CD14-positive monocyte (primary cell): ENCODE measurements at regions not wholly inside any gene's neighbourhood (a gene's known extent, or its start where the extent isn't known, plus 50 kb on each side); places are given as distances from the start of the nearest gene placed in this dataset.
"Not testable (repeated sequence)": the region's sequence is repeated elsewhere in the genome, so short reads cannot be mapped to it uniquely, and the experiment has no call there.

Experiments
- DNase-seq, 3 donors: peaks; one replicate each; pipeline ENCODE4 v3.0.0-alpha.2; 2011 to 2022
- H2AFZ ChIP-seq: 2 replicates; pipeline ENCODE4 v1.6.0; 2012; ENCODE audit warnings: mild to moderate bottlenecking, low read depth, low read length, inconsistent platforms; ENCODE audit not compliant: insufficient read depth, poor library complexity, severe bottlenecking
- H3K27ac ChIP-seq, 2 donors: 1 replicate in 1 of 2; 2 replicates in 1 of 2; pipeline ENCODE4 v1.5.1; 2012 to 2013; ENCODE audit warnings: low read length in 2 of 2, control low read depth in 1 of 2, inconsistent platforms in 1 of 2, low read depth in 1 of 2, mild to moderate bottlenecking in 1 of 2
- H3K27me3 ChIP-seq, 2 donors: one replicate each; pipeline versions ENCODE4 v1.6.0 to v1.6.1; 2011 to 2013; ENCODE audit warnings: low read length in 2 of 2; ENCODE audit not compliant: control insufficient read depth in 2 of 2, insufficient read depth in 2 of 2
- H3K36me3 ChIP-seq, 2 donors: replicated peaks in 1 of 2; 1 replicate in 1 of 2; 2 replicates in 1 of 2; pipeline versions ENCODE4 v1.5.1 to v1.6.1; 2012 to 2013; ENCODE audit warnings: low read length in 2 of 2, control low read depth in 1 of 2, inconsistent platforms in 1 of 2, mild to moderate bottlenecking in 1 of 2; ENCODE audit not compliant: insufficient read depth in 2 of 2, control insufficient read depth in 1 of 2
- H3K4me1 ChIP-seq, 2 donors: 1 replicate in 1 of 2; 2 replicates in 1 of 2; pipeline versions ENCODE4 v1.5.1 to v1.6.1; 2012 to 2013; ENCODE audit warnings: low read length in 2 of 2, control low read depth in 1 of 2, inconsistent platforms in 1 of 2, mild to moderate bottlenecking in 1 of 2, moderate library complexity in 1 of 2; ENCODE audit not compliant: insufficient read depth in 2 of 2, control insufficient read depth in 1 of 2
- H3K4me2 ChIP-seq: replicated peaks from 2 replicates; pipeline ENCODE3; 2012; ENCODE audit warnings: low read length, moderate library complexity, mild to moderate bottlenecking; ENCODE audit not compliant: poor library complexity, severe bottlenecking; ENCODE audit errors: extremely low read depth
- H3K4me3 ChIP-seq, 3 experiments: fragments of 200-600 bp in 1 of 3; sonication (generic) in 1 of 3; replicated peaks in 1 of 3; 1 replicate in 2 of 3; 2 replicates in 1 of 3; pipeline ENCODE4 v1.5.1; 2011 to 2013; ENCODE audit warnings: low read length in 3 of 3, mild to moderate bottlenecking in 3 of 3, control low read depth in 2 of 3, low read depth in 2 of 3, inconsistent platforms in 1 of 3, moderate library complexity in 1 of 3
- H3K79me2 ChIP-seq: 2 replicates; pipeline ENCODE4 v1.6.0; 2012; ENCODE audit warnings: mild to moderate bottlenecking, control low read depth, inconsistent platforms, low read length, moderate library complexity; ENCODE audit not compliant: insufficient read depth
- H3K9ac ChIP-seq: 2 replicates; pipeline ENCODE4 v1.6.0; 2017; ENCODE audit warnings: low read length, mild to moderate bottlenecking; ENCODE audit not compliant: insufficient read depth, poor library complexity, severe bottlenecking
- H3K9me3 ChIP-seq, 2 donors: replicated peaks in 1 of 2; 1 replicate in 1 of 2; 2 replicates in 1 of 2; pipeline versions ENCODE4 v1.5.1 to v1.6.1; 2012 to 2013; ENCODE audit warnings: low read length in 2 of 2, control low read depth in 1 of 2; ENCODE audit not compliant: control insufficient read depth in 1 of 2, insufficient read depth in 1 of 2
- H4K20me1 ChIP-seq: 2 replicates; pipeline ENCODE4 v1.6.0; 2012; ENCODE audit warnings: mild to moderate bottlenecking, low read length, control low read depth, moderate library complexity; ENCODE audit not compliant: insufficient read depth
- H3K27ac Mint-ChIP-seq, 7 donors: one replicate each; pipeline ENCODE4 v1.8.0; 2020; ENCODE audit warnings: mild to moderate bottlenecking in 7 of 7, mixed read lengths in 7 of 7, moderate library complexity in 6 of 7, inconsistent platforms in 2 of 7
- H3K27me3 Mint-ChIP-seq, 3 donors: one replicate each; pipeline ENCODE4 v1.8.0; 2021 to 2022; ENCODE audit warnings: low read depth in 3 of 3, mild to moderate bottlenecking in 3 of 3, mixed read lengths in 3 of 3, moderate library complexity in 3 of 3, inconsistent platforms in 1 of 3
- H3K36me3 Mint-ChIP-seq, 2 donors: one replicate each; pipeline ENCODE4 v1.8.0; 2020; ENCODE audit warnings: mixed read lengths in 2 of 2, inconsistent platforms in 1 of 2, mild to moderate bottlenecking in 1 of 2
- H3K4me1 Mint-ChIP-seq: one replicate; pipeline ENCODE4 v1.8.0; 2020; ENCODE audit warnings: mild to moderate bottlenecking, mixed read lengths
- H3K4me3 Mint-ChIP-seq, 2 donors: one replicate each; pipeline ENCODE4 v1.8.0; 2020; ENCODE audit warnings: mild to moderate bottlenecking in 2 of 2, mixed read lengths in 2 of 2, moderate library complexity in 1 of 2
- H3K9me3 Mint-ChIP-seq, 7 donors: one replicate each; pipeline ENCODE4 v1.8.0; 2020 to 2022; ENCODE audit warnings: mixed read lengths in 7 of 7, mild to moderate bottlenecking in 6 of 7, moderate library complexity in 6 of 7, inconsistent platforms in 2 of 7
- WGBS: methylation state at CpG from one replicate; pipeline ENCODE4 v1.1.5; 2013; ENCODE audit warnings: missing lambda C conversion rate; ENCODE audit not compliant: insufficient coverage; 5-methylcytosine and 5-hydroxymethylcytosine counted together
- intact Hi-C, 2 donors: fragments of 100-400 bp; cut with micrococcal nuclease; formaldehyde crosslinking; loops; one replicate each; pipeline versions ENCODE4 v1.15.0 to v1.15.1; 2023
- TF ChIP-seq, protein P1 (sequence below): fragments of 200-600 bp; IDR thresholded peaks from one replicate; pipeline ENCODE4 v1.8.0; 2022; ENCODE audit warnings: antibody characterized with exemption, mild to moderate bottlenecking

DNA sequence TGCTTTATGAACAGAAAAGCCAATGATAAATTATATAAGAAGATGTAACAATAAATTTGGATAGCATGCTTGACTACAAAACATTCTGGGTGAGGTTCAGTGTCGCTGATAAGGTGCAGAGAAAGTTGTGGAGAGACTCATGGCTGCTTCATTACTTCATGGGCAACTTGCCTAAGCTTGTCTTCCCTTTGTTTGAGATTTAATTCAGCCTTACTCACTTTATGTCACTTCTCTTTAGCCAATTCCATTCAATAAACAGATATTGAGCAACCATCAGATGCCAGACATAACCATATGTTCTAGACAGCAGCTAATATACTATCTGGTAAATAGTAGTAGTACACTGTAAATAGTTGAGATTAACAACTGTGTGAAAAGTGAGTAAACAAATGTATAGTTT, 401.5 kb upstream of the FRG2C start:
- intact Hi-C loops: no loop called here
- H3K4me1 Mint-ChIP-seq: no peaks in the 10 kb centered on the region
- Histone ChIP-seq H3K27me3 (no peaks in the 10 kb centered on the region), H3K9ac (no peak overlapping the region), H3K79me2 (no peaks in the 10 kb centered on the region), H3K9me3 (no peaks in the 10 kb centered on the region), H4K20me1 (no peaks in the 10 kb centered on the region), H3K36me3 (no peaks in the 10 kb centered on the region), H3K4me3 (no peak overlapping the region), H3K4me2 (no peak overlapping the region), H2AFZ (no peak overlapping the region), H3K27ac (no peak overlapping the region), H3K4me1 (no peaks in the 10 kb centered on the region)
- no peak overlapping the region for H3K4me3 Mint-ChIP-seq
- no peaks in the 10 kb centered on the region for H3K36me3 Mint-ChIP-seq
- peaks cover 0 to 2% (median 0%) of the 10 kb centered on the region in 3 donors for H3K27me3 Mint-ChIP-seq
- TF ChIP-seq, protein P1, sequence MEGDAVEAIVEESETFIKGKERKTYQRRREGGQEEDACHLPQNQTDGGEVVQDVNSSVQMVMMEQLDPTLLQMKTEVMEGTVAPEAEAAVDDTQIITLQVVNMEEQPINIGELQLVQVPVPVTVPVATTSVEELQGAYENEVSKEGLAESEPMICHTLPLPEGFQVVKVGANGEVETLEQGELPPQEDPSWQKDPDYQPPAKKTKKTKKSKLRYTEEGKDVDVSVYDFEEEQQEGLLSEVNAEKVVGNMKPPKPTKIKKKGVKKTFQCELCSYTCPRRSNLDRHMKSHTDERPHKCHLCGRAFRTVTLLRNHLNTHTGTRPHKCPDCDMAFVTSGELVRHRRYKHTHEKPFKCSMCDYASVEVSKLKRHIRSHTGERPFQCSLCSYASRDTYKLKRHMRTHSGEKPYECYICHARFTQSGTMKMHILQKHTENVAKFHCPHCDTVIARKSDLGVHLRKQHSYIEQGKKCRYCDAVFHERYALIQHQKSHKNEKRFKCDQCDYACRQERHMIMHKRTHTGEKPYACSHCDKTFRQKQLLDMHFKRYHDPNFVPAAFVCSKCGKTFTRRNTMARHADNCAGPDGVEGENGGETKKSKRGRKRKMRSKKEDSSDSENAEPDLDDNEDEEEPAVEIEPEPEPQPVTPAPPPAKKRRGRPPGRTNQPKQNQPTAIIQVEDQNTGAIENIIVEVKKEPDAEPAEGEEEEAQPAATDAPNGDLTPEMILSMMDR: no peak
- no peak for DNase-seq
- WGBS: no CpG with 5 or more reads among the region's 1 CpG
- peaks cover 0 to 3% (median 0%) of the 10 kb centered on the region in 7 donors for H3K9me3 Mint-ChIP-seq
- H3K27ac Mint-ChIP-seq: no peak overlapping the region

DNA sequence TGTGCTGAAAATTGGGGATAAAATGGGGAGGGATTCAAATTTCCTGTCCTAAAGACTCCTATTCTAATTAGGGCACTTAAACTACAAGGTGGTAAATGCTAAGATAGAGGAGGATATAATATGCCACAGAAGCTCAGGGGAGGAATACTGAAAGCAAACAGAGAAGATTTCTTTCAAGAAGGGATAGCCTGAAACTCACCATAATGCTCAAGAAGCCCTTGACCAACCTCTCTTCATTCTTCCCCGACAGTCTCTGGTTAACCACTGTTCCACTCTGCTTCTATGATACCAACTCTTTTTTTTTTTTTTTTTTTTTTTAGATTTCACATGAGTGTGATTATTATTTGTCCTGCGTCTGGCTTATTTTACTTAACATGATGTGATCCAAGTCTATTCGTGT, 398.2 kb upstream of the FRG2C start:
- Histone ChIP-seq H3K36me3 (no peaks in the 10 kb centered on the region), H3K4me2 (no peak overlapping the region), H3K27ac (no peak overlapping the region), H3K4me1 (no peaks in the 10 kb centered on the region), H3K9ac (no peak overlapping the region), H3K9me3 (no peaks in the 10 kb centered on the region), H3K79me2 (no peaks in the 10 kb centered on the region), H2AFZ (no peak overlapping the region), H3K27me3 (no peaks in the 10 kb centered on the region), H3K4me3 (no peak overlapping the region), H4K20me1 (no peaks in the 10 kb centered on the region)
- Mint-ChIP-seq H3K27ac (no peak overlapping the region), H3K4me1 (no peaks in the 10 kb centered on the region), H3K27me3 (peaks cover 0 to 2% (median 0%) of the 10 kb centered on the region in 3 donors), H3K4me3 (no peak overlapping the region), H3K36me3 (no peaks in the 10 kb centered on the region), H3K9me3 (peaks cover 0 to 3% (median 0%) of the 10 kb centered on the region in 7 donors)
- WGBS: no CpG with 5 or more reads among the region's 3 CpGs
- intact Hi-C loops: no loop called here
- no peak for DNase-seq
- TF ChIP-seq, protein P1: no peak

DNA sequence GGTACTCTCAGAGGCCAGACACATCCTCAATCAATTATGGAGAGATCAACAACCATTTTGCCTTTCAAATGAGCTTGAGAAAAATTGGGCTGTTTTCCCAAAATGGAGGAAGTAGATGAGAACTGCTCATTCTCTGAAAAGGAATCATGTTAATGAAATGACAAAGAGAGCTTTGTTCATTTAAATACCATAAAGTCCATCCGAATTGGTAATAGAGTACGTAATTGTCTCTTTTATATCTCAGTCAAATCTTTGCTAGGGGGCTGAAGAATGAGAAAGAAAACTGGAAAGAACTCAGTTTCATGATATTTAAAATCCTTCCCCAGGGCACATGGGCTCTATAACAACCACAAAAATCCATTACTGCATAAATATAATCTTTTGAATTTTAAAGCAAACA, 395.6 kb upstream of the FRG2C start:
- H3K4me1 Mint-ChIP-seq, H3K27ac ChIP-seq, H3K27me3 ChIP-seq, H3K4me2 ChIP-seq, intact Hi-C loops, H3K4me1 ChIP-seq, H3K27me3 Mint-ChIP-seq, H3K4me3 ChIP-seq, H2AFZ ChIP-seq, H3K9ac ChIP-seq, H3K4me3 Mint-ChIP-seq, H3K9me3 Mint-ChIP-seq, DNase-seq, H3K79me2 ChIP-seq, H4K20me1 ChIP-seq, H3K36me3 ChIP-seq, H3K36me3 Mint-ChIP-seq, H3K27ac Mint-ChIP-seq, H3K9me3 ChIP-seq: not testable (repeated sequence)
- WGBS: no CpG with 5 or more reads among the region's 2 CpGs

DNA sequence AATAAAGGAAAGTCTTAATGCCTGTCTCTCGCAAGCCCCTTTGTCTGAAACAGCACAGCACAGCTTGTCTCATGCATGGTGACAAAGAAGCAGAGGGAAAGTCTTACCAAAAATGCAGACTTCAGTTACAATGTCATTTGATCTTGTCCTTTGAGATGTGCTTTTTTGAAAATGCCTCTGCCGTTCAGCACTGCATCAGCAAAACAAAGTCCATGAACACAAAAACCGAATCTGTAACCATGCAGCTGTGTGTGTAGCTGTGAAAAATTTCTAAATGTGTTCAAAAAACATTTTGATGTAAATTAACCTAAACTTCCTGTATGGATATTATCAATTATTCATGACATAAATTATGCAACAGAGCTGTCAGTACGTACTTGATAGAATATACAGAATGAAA, 391.9 kb upstream of the FRG2C start:
- DNase-seq, H3K27me3 ChIP-seq, H3K4me3 ChIP-seq, H3K4me1 ChIP-seq, H3K36me3 Mint-ChIP-seq, H3K9me3 Mint-ChIP-seq, H3K27ac ChIP-seq, intact Hi-C loops, H3K4me2 ChIP-seq, H3K79me2 ChIP-seq, H2AFZ ChIP-seq, H3K27me3 Mint-ChIP-seq, H3K27ac Mint-ChIP-seq, H3K9ac ChIP-seq, H3K9me3 ChIP-seq, H3K36me3 ChIP-seq, H4K20me1 ChIP-seq, H3K4me3 Mint-ChIP-seq, H3K4me1 Mint-ChIP-seq: not testable (repeated sequence)
- no CpG with 5 or more reads among the region's 4 CpGs for WGBS
